ENCODE measurements at regions not wholly inside any gene's neighbourhood (a gene's known extent, or its start where the extent isn't known, plus 50 kb on each side); places are given as distances from the start of the nearest gene placed in this dataset.

DNA sequence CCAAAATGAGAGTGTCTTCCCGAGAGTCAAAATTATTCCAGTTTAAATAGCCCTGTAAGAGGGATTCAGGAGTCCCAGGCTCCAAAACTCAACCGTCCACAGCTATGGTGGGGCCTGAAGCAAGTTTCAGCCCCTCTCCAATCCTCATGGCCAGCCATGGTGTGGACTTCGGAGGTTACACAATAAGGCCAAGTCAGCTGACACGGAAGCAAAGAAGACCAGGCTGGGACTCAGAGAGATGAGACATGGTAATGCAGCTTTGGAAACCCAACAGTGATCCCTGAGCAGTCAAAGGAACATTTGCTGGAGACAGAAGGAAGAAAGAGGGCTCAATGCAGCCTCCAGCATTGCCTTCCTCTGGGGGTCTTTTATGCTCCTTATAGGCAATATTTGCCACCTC, 324.6 kb upstream of the TLE3 start:
- TF ChIP-seq, protein P1, sequence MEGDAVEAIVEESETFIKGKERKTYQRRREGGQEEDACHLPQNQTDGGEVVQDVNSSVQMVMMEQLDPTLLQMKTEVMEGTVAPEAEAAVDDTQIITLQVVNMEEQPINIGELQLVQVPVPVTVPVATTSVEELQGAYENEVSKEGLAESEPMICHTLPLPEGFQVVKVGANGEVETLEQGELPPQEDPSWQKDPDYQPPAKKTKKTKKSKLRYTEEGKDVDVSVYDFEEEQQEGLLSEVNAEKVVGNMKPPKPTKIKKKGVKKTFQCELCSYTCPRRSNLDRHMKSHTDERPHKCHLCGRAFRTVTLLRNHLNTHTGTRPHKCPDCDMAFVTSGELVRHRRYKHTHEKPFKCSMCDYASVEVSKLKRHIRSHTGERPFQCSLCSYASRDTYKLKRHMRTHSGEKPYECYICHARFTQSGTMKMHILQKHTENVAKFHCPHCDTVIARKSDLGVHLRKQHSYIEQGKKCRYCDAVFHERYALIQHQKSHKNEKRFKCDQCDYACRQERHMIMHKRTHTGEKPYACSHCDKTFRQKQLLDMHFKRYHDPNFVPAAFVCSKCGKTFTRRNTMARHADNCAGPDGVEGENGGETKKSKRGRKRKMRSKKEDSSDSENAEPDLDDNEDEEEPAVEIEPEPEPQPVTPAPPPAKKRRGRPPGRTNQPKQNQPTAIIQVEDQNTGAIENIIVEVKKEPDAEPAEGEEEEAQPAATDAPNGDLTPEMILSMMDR (IDR thresholded peaks at IDR 0.05; ENCODE audit: low read depth, low read length) = no peak
- CTCF ChIA-PET = no interaction called here
- Histone ChIP-seq H3K27me3 (ENCODE audit: control insufficient read depth, insufficient read depth, low read length) (peaks cover 59% of the 10 kb centered on the region), H3K4me3 (ENCODE audit: low read depth, low read length) (no peak overlapping the region), H3K27ac (ENCODE audit: low read depth, low read length) (no peak overlapping the region), H3K9me3 (ENCODE audit: control insufficient read depth, insufficient read depth, low read length) (no peaks in the 10 kb centered on the region; the same call in 1 of the 2 replicates)
- POLR2A ChIA-PET = no interaction called here
- DNase-seq (ENCODE audit: low read depth, low spot score) = no peak

DNA sequence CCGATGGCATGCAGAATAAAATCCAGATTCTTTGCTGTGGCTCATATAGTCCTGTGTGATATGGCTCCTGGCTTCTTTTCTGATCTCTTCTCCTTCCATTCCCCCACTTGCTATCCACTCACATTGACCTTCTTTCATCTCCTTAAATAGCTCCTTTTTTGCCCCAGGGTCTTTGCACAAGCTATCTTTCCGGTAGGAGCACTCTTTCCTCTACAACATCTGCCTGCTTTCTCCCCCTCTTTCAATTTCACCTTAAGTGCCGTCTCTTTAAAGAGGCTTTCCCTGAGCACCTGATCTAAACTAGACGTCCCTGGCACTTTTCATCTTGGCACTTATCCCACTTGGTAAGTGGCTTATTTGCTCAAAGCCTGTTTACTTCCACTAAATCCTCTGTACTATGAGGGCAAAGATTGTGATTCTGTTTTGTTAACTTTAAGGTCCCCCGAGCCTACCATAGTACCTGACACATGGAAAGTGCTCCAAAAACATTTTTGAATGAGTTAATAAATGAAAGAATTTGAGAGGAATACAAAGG, 323.3 kb upstream of the TLE3 start:
- Histone ChIP-seq H3K27ac (ENCODE audit: low read depth, low read length) (no peak overlapping the region), H3K4me3 (ENCODE audit: low read depth, low read length) (no peak overlapping the region), H3K27me3 (ENCODE audit: control insufficient read depth, insufficient read depth, low read length) (peaks cover 68% of the 10 kb centered on the region), H3K9me3 (ENCODE audit: control insufficient read depth, insufficient read depth, low read length) (no peaks in the 10 kb centered on the region; the same call in 1 of the 2 replicates)
- ChIA-PET POLR2A (no interaction called here), CTCF (no interaction called here)
- TF ChIP-seq, protein P1 (IDR thresholded peaks at IDR 0.05; ENCODE audit: low read depth, low read length) = no peak
- no peak for DNase-seq (ENCODE audit: low read depth, low spot score)

DNA sequence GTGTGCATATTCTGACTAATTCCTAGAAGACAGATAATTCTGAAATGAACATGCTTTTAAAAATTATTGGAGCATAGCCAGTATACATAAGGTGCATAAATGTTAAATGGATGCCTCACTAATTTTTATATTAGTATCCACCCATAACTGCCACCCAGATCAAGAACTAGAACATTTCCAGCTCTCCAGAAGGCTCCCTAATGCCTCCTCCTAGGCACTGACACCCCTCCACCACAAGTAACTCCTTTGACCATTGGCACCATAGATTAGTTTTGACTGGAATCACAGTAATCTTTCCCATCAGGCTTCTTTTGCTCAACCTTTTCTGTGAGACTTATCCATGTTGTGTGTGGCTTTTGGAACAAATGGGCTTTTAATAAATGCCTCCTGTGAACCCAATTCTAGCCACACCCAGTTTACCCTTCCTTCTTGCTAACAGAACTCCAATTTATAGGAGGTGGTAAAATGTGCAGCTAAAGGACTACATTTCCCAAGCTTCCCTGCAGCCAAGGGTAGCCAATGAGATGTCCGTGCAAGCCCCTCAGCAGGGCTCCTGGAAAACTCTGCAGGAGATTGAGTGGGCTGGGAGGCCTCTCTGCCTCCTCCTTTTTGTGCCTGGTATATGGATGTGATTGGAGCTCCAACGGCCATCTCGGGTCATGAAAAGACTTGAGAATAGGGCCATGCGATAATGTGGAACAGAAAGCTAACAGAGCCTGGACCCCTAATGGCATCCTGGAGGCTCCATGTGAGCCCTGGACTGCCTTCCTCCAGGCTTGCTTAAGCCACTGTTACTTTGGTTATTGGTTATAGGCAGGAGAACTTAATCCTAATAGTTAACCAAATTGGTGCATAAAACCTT, 322.6 kb upstream of the TLE3 start:
- TF ChIP-seq, protein P1 (IDR thresholded peaks at IDR 0.05; ENCODE audit: low read depth, low read length) = no peak
- peaks cover 73% of the 10 kb centered on the region for H3K27me3 ChIP-seq (ENCODE audit: control insufficient read depth, insufficient read depth, low read length)
- ChIA-PET CTCF (no interaction called here), POLR2A (no interaction called here)
- H3K9me3 ChIP-seq (ENCODE audit: control insufficient read depth, insufficient read depth, low read length) = no peaks in the 10 kb centered on the region
- H3K27ac ChIP-seq (ENCODE audit: low read depth, low read length) = no peak overlapping the region
- no peak overlapping the region for H3K4me3 ChIP-seq (ENCODE audit: low read depth, low read length)
- DNase-seq (ENCODE audit: low read depth, low spot score) = no peak

DNA sequence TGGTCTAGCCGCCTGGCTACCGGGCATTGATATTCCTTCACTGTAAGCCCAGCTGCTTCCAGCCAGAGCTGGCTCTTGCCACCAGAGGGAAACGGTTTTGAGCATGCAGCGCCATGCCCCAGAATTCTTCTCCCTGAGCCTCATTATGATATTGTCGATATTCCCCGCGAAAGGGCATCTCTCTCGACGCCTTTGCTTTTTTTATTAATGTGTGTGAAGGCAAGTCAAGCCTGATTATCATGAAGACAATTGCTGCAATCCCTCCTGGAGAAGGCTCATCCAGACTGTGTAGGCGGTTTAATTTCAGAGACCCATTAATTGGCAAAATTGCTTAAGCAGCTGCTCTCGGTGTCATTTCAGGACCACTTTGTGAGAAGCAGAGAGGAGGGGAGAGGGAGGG, 321.2 kb upstream of the TLE3 start:
- ChIA-PET POLR2A (no interaction called here), CTCF (no interaction called here)
- TF ChIP-seq, protein P1 (IDR thresholded peaks at IDR 0.05; ENCODE audit: low read depth, low read length) = no peak
- no peak for DNase-seq (ENCODE audit: low read depth, low spot score)
- Histone ChIP-seq H3K27ac (ENCODE audit: low read depth, low read length) (no peak overlapping the region), H3K9me3 (ENCODE audit: control insufficient read depth, insufficient read depth, low read length) (no peaks in the 10 kb centered on the region), H3K27me3 (ENCODE audit: control insufficient read depth, insufficient read depth, low read length) (peaks cover 67% of the 10 kb centered on the region), H3K4me3 (ENCODE audit: low read depth, low read length) (no peak overlapping the region)

DNA sequence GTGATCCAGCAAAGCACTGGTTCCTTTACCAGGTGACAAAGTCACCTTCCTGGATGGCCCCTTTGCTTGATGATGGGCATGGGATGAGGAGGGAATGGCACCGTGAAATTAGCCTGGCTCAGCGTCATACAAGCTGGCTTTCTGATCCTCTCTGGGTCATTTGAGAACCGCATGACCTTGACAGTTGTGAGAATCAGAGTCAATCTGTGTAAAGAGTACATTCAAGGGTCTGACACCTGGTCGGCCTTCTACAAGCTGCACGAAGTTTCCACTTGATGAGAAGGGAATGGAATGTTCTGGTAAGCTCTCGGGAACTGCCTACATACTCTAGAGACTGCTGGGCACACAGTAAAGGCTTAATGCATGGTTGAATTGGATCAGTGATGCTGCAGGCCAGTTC, 319.8 kb upstream of the TLE3 start:
- CTCF ChIA-PET = no interaction called here

More for the DNA sequence above, 319.8 kb upstream of the TLE3 start:
- POLR2A ChIA-PET = no interaction called here
- peaks cover 58% of the 10 kb centered on the region for H3K27me3 ChIP-seq (ENCODE audit: control insufficient read depth, insufficient read depth, low read length)
- no peak overlapping the region for H3K4me3 ChIP-seq (ENCODE audit: low read depth, low read length)
- no peak for DNase-seq (ENCODE audit: low read depth, low spot score)
- TF ChIP-seq, protein P1 (IDR thresholded peaks at IDR 0.05; ENCODE audit: low read depth, low read length) = no peak
- H3K27ac ChIP-seq (ENCODE audit: low read depth, low read length) = no peak overlapping the region
- no peaks in the 10 kb centered on the region for H3K9me3 ChIP-seq (ENCODE audit: control insufficient read depth, insufficient read depth, low read length)

All from AG04450 (cell line).